HL-60 (cell line): ENCODE measurements at regions not wholly inside any gene's neighbourhood (a gene's known extent, or its start where the extent isn't known, plus 50 kb on each side); places are given as distances from the start of the nearest gene placed in this dataset.

Experiments
- GABPA ChIP-seq: IDR thresholded peaks from 2 replicates; pipeline ENCODE4 v1.6.1; 2012; ENCODE audit warnings: low read depth
- POLR2AphosphoS5 ChIP-seq: IDR thresholded peaks from 2 replicates; pipeline ENCODE4 v1.6.1; 2012; ENCODE audit warnings: low read depth
- TF ChIP-seq, protein P1 (sequence below): IDR thresholded peaks from one replicate; pipeline ENCODE4 v1.5.1; 2011; ENCODE audit warnings: low read length, control low read depth, inconsistent platforms; ENCODE audit not compliant: insufficient read depth
- TF ChIP-seq, protein P2 (sequence below): IDR thresholded peaks from 2 replicates; pipeline ENCODE4 v1.6.1; 2012; ENCODE audit warnings: low read depth; ENCODE audit not compliant: insufficient replicate concordance

DNA sequence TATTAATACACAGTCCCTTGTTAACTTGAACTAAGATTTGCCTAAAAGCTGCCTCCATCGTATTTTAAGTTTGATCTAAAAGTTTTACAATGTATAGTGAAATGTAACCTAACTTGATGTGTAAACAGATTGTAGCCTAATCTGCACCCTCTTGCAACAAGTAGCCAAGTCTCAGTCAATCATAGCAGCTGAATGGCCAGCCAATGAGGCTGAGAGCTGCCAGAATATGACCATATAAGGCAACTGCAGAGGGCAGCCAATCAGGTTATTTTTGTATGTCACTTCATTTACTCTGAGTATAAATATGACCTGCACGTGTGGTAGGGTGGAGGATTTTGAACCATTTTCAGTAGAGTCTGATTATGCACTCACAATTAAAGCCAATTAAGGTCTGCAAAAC is 51.2 kb upstream of the SPANXN3 start:
- TF ChIP-seq POLR2AphosphoS5 (no peak), GABPA (no peak)
- TF ChIP-seq, protein P1, sequence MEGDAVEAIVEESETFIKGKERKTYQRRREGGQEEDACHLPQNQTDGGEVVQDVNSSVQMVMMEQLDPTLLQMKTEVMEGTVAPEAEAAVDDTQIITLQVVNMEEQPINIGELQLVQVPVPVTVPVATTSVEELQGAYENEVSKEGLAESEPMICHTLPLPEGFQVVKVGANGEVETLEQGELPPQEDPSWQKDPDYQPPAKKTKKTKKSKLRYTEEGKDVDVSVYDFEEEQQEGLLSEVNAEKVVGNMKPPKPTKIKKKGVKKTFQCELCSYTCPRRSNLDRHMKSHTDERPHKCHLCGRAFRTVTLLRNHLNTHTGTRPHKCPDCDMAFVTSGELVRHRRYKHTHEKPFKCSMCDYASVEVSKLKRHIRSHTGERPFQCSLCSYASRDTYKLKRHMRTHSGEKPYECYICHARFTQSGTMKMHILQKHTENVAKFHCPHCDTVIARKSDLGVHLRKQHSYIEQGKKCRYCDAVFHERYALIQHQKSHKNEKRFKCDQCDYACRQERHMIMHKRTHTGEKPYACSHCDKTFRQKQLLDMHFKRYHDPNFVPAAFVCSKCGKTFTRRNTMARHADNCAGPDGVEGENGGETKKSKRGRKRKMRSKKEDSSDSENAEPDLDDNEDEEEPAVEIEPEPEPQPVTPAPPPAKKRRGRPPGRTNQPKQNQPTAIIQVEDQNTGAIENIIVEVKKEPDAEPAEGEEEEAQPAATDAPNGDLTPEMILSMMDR = no peak
- TF ChIP-seq, protein P2, sequence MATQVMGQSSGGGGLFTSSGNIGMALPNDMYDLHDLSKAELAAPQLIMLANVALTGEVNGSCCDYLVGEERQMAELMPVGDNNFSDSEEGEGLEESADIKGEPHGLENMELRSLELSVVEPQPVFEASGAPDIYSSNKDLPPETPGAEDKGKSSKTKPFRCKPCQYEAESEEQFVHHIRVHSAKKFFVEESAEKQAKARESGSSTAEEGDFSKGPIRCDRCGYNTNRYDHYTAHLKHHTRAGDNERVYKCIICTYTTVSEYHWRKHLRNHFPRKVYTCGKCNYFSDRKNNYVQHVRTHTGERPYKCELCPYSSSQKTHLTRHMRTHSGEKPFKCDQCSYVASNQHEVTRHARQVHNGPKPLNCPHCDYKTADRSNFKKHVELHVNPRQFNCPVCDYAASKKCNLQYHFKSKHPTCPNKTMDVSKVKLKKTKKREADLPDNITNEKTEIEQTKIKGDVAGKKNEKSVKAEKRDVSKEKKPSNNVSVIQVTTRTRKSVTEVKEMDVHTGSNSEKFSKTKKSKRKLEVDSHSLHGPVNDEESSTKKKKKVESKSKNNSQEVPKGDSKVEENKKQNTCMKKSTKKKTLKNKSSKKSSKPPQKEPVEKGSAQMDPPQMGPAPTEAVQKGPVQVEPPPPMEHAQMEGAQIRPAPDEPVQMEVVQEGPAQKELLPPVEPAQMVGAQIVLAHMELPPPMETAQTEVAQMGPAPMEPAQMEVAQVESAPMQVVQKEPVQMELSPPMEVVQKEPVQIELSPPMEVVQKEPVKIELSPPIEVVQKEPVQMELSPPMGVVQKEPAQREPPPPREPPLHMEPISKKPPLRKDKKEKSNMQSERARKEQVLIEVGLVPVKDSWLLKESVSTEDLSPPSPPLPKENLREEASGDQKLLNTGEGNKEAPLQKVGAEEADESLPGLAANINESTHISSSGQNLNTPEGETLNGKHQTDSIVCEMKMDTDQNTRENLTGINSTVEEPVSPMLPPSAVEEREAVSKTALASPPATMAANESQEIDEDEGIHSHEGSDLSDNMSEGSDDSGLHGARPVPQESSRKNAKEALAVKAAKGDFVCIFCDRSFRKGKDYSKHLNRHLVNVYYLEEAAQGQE = no peak
